HepG2 (cell line): ENCODE measurements at regions not wholly inside any gene's neighbourhood (a gene's known extent, or its start where the extent isn't known, plus 50 kb on each side); places are given as distances from the start of the nearest gene placed in this dataset.

Experiments used
- ATAC-seq: fragments of 200-7000 bp; cut with Tn5 transposase; 3 replicates; pipeline ENCODE4 v1.9.1; 2020; ENCODE audit warnings: mild to moderate bottlenecking, moderate library complexity
- BruUV-seq: library from RNA; stranded (reverse); fragments of 400-500 nt; replicated peaks from 2 replicates; lab custom pipeline; 2021; lab: Mats Ljungman, UMichigan
- CTCF ChIA-PET: fragments of 300-600 bp; formaldehyde crosslinking; extraction: SDS; loops from one replicate; lab custom pipeline; 2021; ENCODE audit warnings: low total read pairs, inconsistent platforms, low intra/inter-chr PET ratio; lab: Yijun Ruan, JAX
- POLR2A ChIA-PET: fragments of 350-600 bp; sonication (Branson Sonifier 250); formaldehyde crosslinking; loops from one replicate; lab custom pipeline; 2020; ENCODE audit warnings: antibody characterized with exemption, inconsistent platforms; lab: Yijun Ruan, JAX
- DNase-seq: peaks from one replicate; pipeline ENCODE4 v3.0.0-alpha.2; 2015; ENCODE audit warnings: low spot score
- FAIRE-seq: peaks from 3 replicates; lab custom pipeline; 2011; peaks lifted over from hg19 to GRCh38; lab: Jason Lieb, UNC
- H2AFZ ChIP-seq: one replicate; pipeline ENCODE4 v1.6.1; 2011; ENCODE audit warnings: low read length, inconsistent platforms
- H3K27ac ChIP-seq: fragments of 300-600 bp; 3 replicates; pipeline ENCODE4 v1.8.0; 2011; ENCODE audit warnings: mixed run types, mild to moderate bottlenecking, mixed read lengths, low read length, inconsistent platforms; ENCODE audit not compliant: insufficient read depth; ENCODE audit errors: extremely low read length
- H3K27me3 ChIP-seq, 2 experiments: fragments of 200-600 bp in 1 of 2; 2 replicates in 1 of 2; 3 replicates in 1 of 2; pipeline versions ENCODE4 v1.6.0 to v1.8.0; 2011; ENCODE audit warnings: low read length in 2 of 2, mild to moderate bottlenecking in 2 of 2, moderate library complexity in 2 of 2, inconsistent platforms in 1 of 2; ENCODE audit not compliant: insufficient read depth in 2 of 2, control insufficient read depth in 1 of 2
- H3K36me3 ChIP-seq, 2 experiments: fragments of 200-600 bp in 1 of 2; replicated peaks in 1 of 2; 2 replicates in 1 of 2; 3 replicates in 1 of 2; pipeline versions ENCODE4 v1.5.1 to v1.8.0; 2011; ENCODE audit warnings: low read length in 2 of 2, inconsistent platforms in 1 of 2; ENCODE audit not compliant: insufficient read depth in 2 of 2, control insufficient read depth in 1 of 2
- H3K4me1 ChIP-seq: 2 replicates; pipeline ENCODE4 v1.5.1; 2012; ENCODE audit warnings: low read length, inconsistent platforms; ENCODE audit not compliant: insufficient read depth
- H3K4me2 ChIP-seq: 2 replicates; pipeline ENCODE4 v1.6.0; 2011; ENCODE audit warnings: low read depth, low read length, inconsistent platforms
- H3K4me3 ChIP-seq, 3 experiments: fragments of 200-600 bp in 1 of 3; sonication (generic), shearing (Covaris generic) in 1 of 3; replicated peaks in 1 of 3; 2 replicates each; pipeline ENCODE4 v1.5.1; 2011 to 2016; ENCODE audit warnings: low read length in 3 of 3, inconsistent platforms in 2 of 3, low read depth in 2 of 3, mild to moderate bottlenecking in 2 of 3, control low read depth in 1 of 3, mixed read lengths in 1 of 3; ENCODE audit not compliant: insufficient read depth in 1 of 3
- H3K79me2 ChIP-seq: one replicate; pipeline ENCODE4 v1.6.1; 2011; ENCODE audit warnings: low read length, inconsistent platforms; ENCODE audit not compliant: insufficient read depth
- H3K9ac ChIP-seq: 2 replicates; pipeline ENCODE4 v1.6.0; 2011; ENCODE audit warnings: mild to moderate bottlenecking, low read depth, low read length, inconsistent platforms; ENCODE audit not compliant: insufficient read depth
- H3K9me3 ChIP-seq: 2 replicates; pipeline ENCODE4 v1.5.1; 2012; ENCODE audit warnings: mild to moderate bottlenecking, low read length
- H4K20me1 ChIP-seq: 2 replicates; pipeline ENCODE4 v1.6.0; 2011; ENCODE audit warnings: inconsistent platforms, mild to moderate bottlenecking, low read length, moderate library complexity; ENCODE audit not compliant: insufficient read depth
- MAF1 ChIP-seq: sonication (generic); formaldehyde crosslinking; IDR thresholded peaks from 2 replicates; pipeline ENCODE4 v1.5.0; 2020; ENCODE audit warnings: missing genetic modification reagents, borderline replicate concordance
- MAFF ChIP-seq: IDR thresholded peaks from 2 replicates; pipeline ENCODE4 v1.6.1; 2011; ENCODE audit warnings: low read depth, low read length, improper control_type of control experiment
- MAFK ChIP-seq, 2 experiments: IDR thresholded peaks in 1 of 2; conservative IDR thresholded peaks in 1 of 2; 2 replicates each; pipeline ENCODE4 v1.6.1; 2011; ENCODE audit warnings: improper control_type of control experiment in 2 of 2, low read length in 2 of 2
- WGBS: methylation state at CpG from one replicate; pipeline ENCODE4 v1.1.6; 2017; ENCODE audit warnings: low lambda C conversion rate; 5-methylcytosine and 5-hydroxymethylcytosine counted together
- in situ Hi-C: cut with HindIII; loops from 2 replicates; pipeline ENCODE4 v1.10.0; 2017; ENCODE audit warnings: low pct_unique_long_range_greater_than_20kb; ENCODE audit not compliant: extremely low pct_ligation_motif_present
- intact Hi-C: fragments of 100-400 bp; cut with micrococcal nuclease; formaldehyde crosslinking; loops from one replicate; pipeline ENCODE4 v1.10.0; 2022; ENCODE audit not compliant: unreplicated experiment
- TF ChIP-seq, protein P1 (sequence below): sonication (generic); formaldehyde crosslinking; conservative IDR thresholded peaks from 2 replicates; pipeline ENCODE4 v1.8.0; 2022; ENCODE audit warnings: mild to moderate bottlenecking, moderate library complexity, missing genetic modification reagents

DNA sequence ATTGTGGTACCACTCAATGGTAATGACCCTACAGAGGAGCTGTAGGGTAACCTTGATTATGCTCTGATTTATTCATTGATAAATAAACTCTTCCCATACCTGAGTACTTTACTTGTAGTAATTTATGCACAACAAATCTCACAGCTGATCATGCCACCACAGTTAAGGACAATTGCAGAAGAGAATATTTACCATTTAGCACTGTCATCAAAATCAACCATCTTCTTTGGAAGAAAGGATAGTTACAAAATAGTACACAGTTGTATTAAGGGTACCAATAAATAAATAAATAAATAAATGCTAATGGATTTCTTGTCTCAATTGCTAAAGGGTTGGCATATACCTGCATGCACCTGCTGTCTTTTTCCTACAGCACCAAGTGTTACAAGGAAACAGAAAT, 97.6 kb upstream of the PDE1C start:
- Histone ChIP-seq H3K27me3 (no peaks in the 10 kb centered on the region; a peak in 1 of 5 replicates), H4K20me1 (no peaks in the 10 kb centered on the region), H3K27ac (no peak overlapping the region), H3K79me2 (no peaks in the 10 kb centered on the region), H3K9me3 (no peaks in the 10 kb centered on the region)
- intact Hi-C loops, result no loop called here
- ATAC-seq, result no peak
- DNase-seq, result no peak
- CTCF ChIA-PET, result no interaction called here
- in situ Hi-C loops, result no loop called here
- no peak for FAIRE-seq
- TF ChIP-seq MAFF (peak; percentile 68), MAF1 (CRISPR knock-in tag) (no peak), MAFK (conservative IDR thresholded peaks at IDR 0.05 in 1 of 2, IDR thresholded peaks at IDR 0.05 in 1 of 2; ENCODE audit: low read length in 2 of 2) (peak; percentile 68 to 78)
- TF ChIP-seq, all 625 proteins: peak for 2
- Histone ChIP-seq H3K4me3 (no peak overlapping the region), H3K4me2 (no peak overlapping the region), H2AFZ (no peak overlapping the region), H3K36me3 (no peaks in the 10 kb centered on the region), H3K9ac (no peak overlapping the region), H3K4me1 (no peaks in the 10 kb centered on the region)
- POLR2A ChIA-PET, result no interaction called here
- BruUV-seq, result no TSS peak

DNA sequence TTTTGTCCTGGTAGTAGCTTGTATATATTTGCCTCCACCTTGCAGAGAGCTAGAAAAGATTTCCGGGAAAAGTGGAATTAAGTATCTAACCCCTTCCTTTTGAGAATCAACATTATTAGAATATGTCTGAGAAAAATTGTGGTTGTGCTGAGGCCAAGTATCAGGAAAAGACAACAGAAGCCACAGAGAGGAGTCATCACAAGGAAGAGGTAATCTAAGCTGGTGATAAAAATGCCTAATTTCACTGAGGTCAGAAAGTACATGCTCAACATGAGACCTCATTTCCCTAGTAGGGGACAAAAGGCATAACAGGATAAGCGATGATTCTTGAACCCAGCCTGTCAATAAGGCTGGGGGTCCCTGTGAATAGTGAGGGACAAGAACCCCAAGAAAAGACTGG, 97.0 kb upstream of the PDE1C start:
- Histone ChIP-seq H2AFZ (no peak overlapping the region), H3K4me3 (no peak overlapping the region), H4K20me1 (no peaks in the 10 kb centered on the region), H3K4me2 (no peak overlapping the region), H3K9me3 (no peaks in the 10 kb centered on the region), H3K9ac (no peak overlapping the region), H3K79me2 (no peaks in the 10 kb centered on the region), H3K27ac (no peak overlapping the region), H3K4me1 (no peaks in the 10 kb centered on the region), H3K27me3 (no peaks in the 10 kb centered on the region; a peak in 1 of 5 replicates), H3K36me3 (no peaks in the 10 kb centered on the region)
- DNase-seq (no peak), FAIRE-seq (no peak), ATAC-seq (no peak)
- 3% methylated on average over 2 of the region's 2 CpGs for WGBS
- CTCF ChIA-PET, result no interaction called here
- in situ Hi-C loops, result no loop called here
- BruUV-seq, result no TSS peak
- intact Hi-C loops, result no loop called here
- TF ChIP-seq, protein P1, sequence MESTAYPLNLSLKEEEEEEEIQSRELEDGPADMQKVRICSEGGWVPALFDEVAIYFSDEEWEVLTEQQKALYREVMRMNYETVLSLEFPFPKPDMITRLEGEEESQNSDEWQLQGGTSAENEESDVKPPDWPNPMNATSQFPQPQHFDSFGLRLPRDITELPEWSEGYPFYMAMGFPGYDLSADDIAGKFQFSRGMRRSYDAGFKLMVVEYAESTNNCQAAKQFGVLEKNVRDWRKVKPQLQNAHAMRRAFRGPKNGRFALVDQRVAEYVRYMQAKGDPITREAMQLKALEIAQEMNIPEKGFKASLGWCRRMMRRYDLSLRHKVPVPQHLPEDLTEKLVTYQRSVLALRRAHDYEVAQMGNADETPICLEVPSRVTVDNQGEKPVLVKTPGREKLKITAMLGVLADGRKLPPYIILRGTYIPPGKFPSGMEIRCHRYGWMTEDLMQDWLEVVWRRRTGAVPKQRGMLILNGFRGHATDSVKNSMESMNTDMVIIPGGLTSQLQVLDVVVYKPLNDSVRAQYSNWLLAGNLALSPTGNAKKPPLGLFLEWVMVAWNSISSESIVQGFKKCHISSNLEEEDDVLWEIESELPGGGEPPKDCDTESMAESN (CRISPR knock-in tag), result no peak
- POLR2A ChIA-PET, result no interaction called here
